Right atrium auricular region (tissue), 2 donors: ENCODE measurements at regions not wholly inside any gene's neighbourhood (a gene's known extent, or its start where the extent isn't known, plus 50 kb on each side); places are given as distances from the start of the nearest gene placed in this dataset.

ENCODE experiments used
- DNase-seq: peaks from one replicate; pipeline ENCODE4 v3.0.0-alpha.2; 2019; ENCODE audit warnings: low spot score
- H3K27ac ChIP-seq, 2 donors: fragments of 200-600 bp; sonication (generic); 1 replicate in 1 of 2; 2 replicates in 1 of 2; pipeline ENCODE4 v1.5.1; 2016 to 2019
- H3K27me3 ChIP-seq, 2 donors: fragments of 200-600 bp; sonication (generic); one replicate each; pipeline versions ENCODE4 v1.5.1 to v1.6.0; 2017 to 2019
- H3K36me3 ChIP-seq: fragments of 200-600 bp; sonication (generic); one replicate; pipeline ENCODE4 v1.5.1; 2016
- H3K4me1 ChIP-seq, 2 donors: fragments of 200-600 bp; sonication (generic); one replicate each; pipeline versions ENCODE4 v1.5.1 to v1.6.0; 2017 to 2019
- H3K4me3 ChIP-seq, 2 donors: fragments of 200-600 bp; sonication (generic); 1 replicate in 1 of 2; 2 replicates in 1 of 2; pipeline ENCODE4 v1.5.1; 2017 to 2019; ENCODE audit warnings: mild to moderate bottlenecking in 1 of 2, moderate library complexity in 1 of 2
- H3K9me3 ChIP-seq, 2 donors: fragments of 200-600 bp; sonication (generic); one replicate each; pipeline ENCODE4 v1.5.1; 2019
- CTCF ChIP-seq, 2 donors: fragments of 200-600 bp; sonication (generic); IDR thresholded peaks; one replicate each; pipeline ENCODE4 v1.5.1; 2019; ENCODE audit warnings: antibody characterized with exemption in 2 of 2

GRCh38 chr9:28651050-28651722, 1077.9 kb upstream of the C9orf72 start:
- Histone ChIP-seq H3K4me1 (no peaks in the 10 kb centered on the region), H3K36me3 (no peaks in the 10 kb centered on the region), H3K4me3 (no peak overlapping the region), H3K9me3 (no peaks in the 10 kb centered on the region), H3K27me3 (no peaks in the 10 kb centered on the region), H3K27ac (no peak overlapping the region)
- no peak for DNase-seq
- TF ChIP-seq CTCF (IDR thresholded peaks at IDR 0.05) = no peak

- Histone ChIP-seq H3K36me3 (no peaks in the 10 kb centered on the region), H3K27ac (no peak overlapping the region)
Observed at GRCh38 chr9:28653216-28653615, 1079.9 kb upstream of the C9orf72 start.

GRCh38 chr9:28656727-28657126, 1083.4 kb upstream of the C9orf72 start:
- H3K4me3 ChIP-seq = no peak overlapping the region
- H3K36me3 ChIP-seq = no peaks in the 10 kb centered on the region
- no peak for DNase-seq
- no peaks in the 10 kb centered on the region for H3K27me3 ChIP-seq
- no peaks in the 10 kb centered on the region for H3K4me1 ChIP-seq
- H3K9me3 ChIP-seq = no peaks in the 10 kb centered on the region
- H3K27ac ChIP-seq = no peak overlapping the region
- TF ChIP-seq CTCF (IDR thresholded peaks at IDR 0.05) = no peak

More at GRCh38 chr9:28653216-28653615, 1079.9 kb upstream of the C9orf72 start:
- no peak for DNase-seq
- Histone ChIP-seq H3K4me1 (no peaks in the 10 kb centered on the region), H3K27me3 (no peaks in the 10 kb centered on the region), H3K9me3 (no peaks in the 10 kb centered on the region), H3K4me3 (no peak overlapping the region)
- TF ChIP-seq CTCF (IDR thresholded peaks at IDR 0.05) = no peak

GRCh38 chr9:28661853-28662252, 1088.6 kb upstream of the C9orf72 start:
- no peaks in the 10 kb centered on the region for H3K9me3 ChIP-seq

GRCh38 chr9:28662675-28663074, 1089.4 kb upstream of the C9orf72 start:
- DNase-seq = no peak
- TF ChIP-seq CTCF (IDR thresholded peaks at IDR 0.05) = no peak

More at GRCh38 chr9:28661853-28662252, 1088.6 kb upstream of the C9orf72 start:
- Histone ChIP-seq H3K36me3 (no peaks in the 10 kb centered on the region), H3K27ac (no peak overlapping the region), H3K4me3 (no peak overlapping the region), H3K4me1 (no peaks in the 10 kb centered on the region), H3K27me3 (no peaks in the 10 kb centered on the region)
- TF ChIP-seq CTCF (IDR thresholded peaks at IDR 0.05) = no peak
- DNase-seq = no peak

GRCh38 chr9:28668158-28668557, 1094.9 kb upstream of the C9orf72 start:
- no peak for TF ChIP-seq CTCF (IDR thresholded peaks at IDR 0.05)
- no peak overlapping the region for H3K4me3 ChIP-seq
- no peaks in the 10 kb centered on the region for H3K27me3 ChIP-seq
- no peak overlapping the region for H3K27ac ChIP-seq
- H3K4me1 ChIP-seq = no peaks in the 10 kb centered on the region
- DNase-seq = no peak
- H3K36me3 ChIP-seq = no peaks in the 10 kb centered on the region
- H3K9me3 ChIP-seq = no peaks in the 10 kb centered on the region

More at GRCh38 chr9:28662675-28663074, 1089.4 kb upstream of the C9orf72 start:
- Histone ChIP-seq H3K9me3 (no peaks in the 10 kb centered on the region), H3K27me3 (no peaks in the 10 kb centered on the region), H3K4me3 (no peak overlapping the region), H3K4me1 (no peaks in the 10 kb centered on the region), H3K27ac (no peak overlapping the region), H3K36me3 (no peaks in the 10 kb centered on the region)
